ENCODE measurements at regions not wholly inside any gene's neighbourhood (a gene's known extent, or its start where the extent isn't known, plus 50 kb on each side); places are given as distances from the start of the nearest gene placed in this dataset.

- no peak for DNase-seq (ENCODE audit: extremely low read depth, low read depth, low spot score)
These were observed 53.1 kb upstream of the SCIN start for GRCh38 chr7:12517451-12517850.

- no peak for DNase-seq (ENCODE audit: extremely low read depth, low read depth, low spot score)
These were observed 51.4 kb upstream of the SCIN start for GRCh38 chr7:12518920-12519681.

GRCh38 chr7:12519682-12520009 lies 50.9 kb upstream of the SCIN start:
- DNase-seq (ENCODE audit: extremely low read depth, low read depth, low spot score): no peak

All from glomerular endothelial cell (primary cell).